Chondrocyte (in vitro differentiated cells): ENCODE measurements at regions not wholly inside any gene's neighbourhood (a gene's known extent, or its start where the extent isn't known, plus 50 kb on each side); places are given as distances from the start of the nearest gene placed in this dataset.

Source experiments
- DNase-seq: peaks from one replicate; pipeline ENCODE4 v3.0.0; 2021; ENCODE audit warnings: mixed read lengths, low spot score
- H3K27ac Mint-ChIP-seq: one replicate; pipeline ENCODE4 v1.8.0; 2021; ENCODE audit warnings: mild to moderate bottlenecking, moderate library complexity, mixed read lengths; ENCODE audit not compliant: unreplicated experiment
- H3K27me3 Mint-ChIP-seq: 2 replicates; pipeline ENCODE4 v1.8.0; 2021; ENCODE audit warnings: low read depth, mixed read lengths
- H3K36me3 Mint-ChIP-seq: 2 replicates; pipeline ENCODE4 v1.8.0; 2021; ENCODE audit warnings: low read depth, mixed read lengths
- H3K4me1 Mint-ChIP-seq: 2 replicates; pipeline ENCODE4 v1.8.0; 2021; ENCODE audit warnings: low read depth, mild to moderate bottlenecking, mixed read lengths
- H3K4me3 Mint-ChIP-seq: one replicate; pipeline ENCODE4 v1.8.0; 2021; ENCODE audit warnings: mild to moderate bottlenecking, moderate library complexity, mixed read lengths; ENCODE audit not compliant: unreplicated experiment
- H3K9me3 Mint-ChIP-seq: 2 replicates; pipeline ENCODE4 v1.8.0; 2021; ENCODE audit warnings: low read depth, mixed read lengths
- CTCF ChIP-seq: fragments of 200-600 bp; sonication (generic); IDR thresholded peaks from 2 replicates; pipeline ENCODE4 v1.5.0; 2021; ENCODE audit warnings: antibody characterized with exemption, mild to moderate bottlenecking, moderate library complexity

- no peak for DNase-seq
- H3K4me3 Mint-ChIP-seq, result no peak overlapping the region
- TF ChIP-seq CTCF, result no peak
- H3K27ac Mint-ChIP-seq, result no peak overlapping the region
- H3K27me3 Mint-ChIP-seq, result peaks cover 5% of the 10 kb centered on the region
- H3K9me3 Mint-ChIP-seq, result no peaks in the 10 kb centered on the region
- peaks cover 8% of the 10 kb centered on the region for H3K4me1 Mint-ChIP-seq
- no peaks in the 10 kb centered on the region for H3K36me3 Mint-ChIP-seq
Observed at GRCh38 chr15:88378188-88378637, 89.0 kb downstream of the MRPL46 start.

- no peak for TF ChIP-seq CTCF
- Mint-ChIP-seq H3K4me3 (no peak overlapping the region), H3K9me3 (no peaks in the 10 kb centered on the region), H3K36me3 (no peaks in the 10 kb centered on the region), H3K4me1 (peaks cover 8% of the 10 kb centered on the region), H3K27ac (no peak overlapping the region), H3K27me3 (peaks cover 7% of the 10 kb centered on the region)
- no peak for DNase-seq
Observed at GRCh38 chr15:88377509-88377908, 89.7 kb downstream of the MRPL46 start.

- Mint-ChIP-seq H3K4me1 (peaks cover 8% of the 10 kb centered on the region), H3K4me3 (no peak overlapping the region), H3K27ac (no peak overlapping the region), H3K9me3 (no peaks in the 10 kb centered on the region), H3K27me3 (peaks cover 4% of the 10 kb centered on the region), H3K36me3 (no peaks in the 10 kb centered on the region)
- TF ChIP-seq CTCF, result no peak
- no peak for DNase-seq
Observed at GRCh38 chr15:88376574-88377174, 90.5 kb downstream of the MRPL46 start.

- H3K36me3 Mint-ChIP-seq, result no peaks in the 10 kb centered on the region
- no peak for DNase-seq
- no peak overlapping the region for H3K4me3 Mint-ChIP-seq
- no peak for TF ChIP-seq CTCF
- H3K4me1 Mint-ChIP-seq, result peaks cover 8% of the 10 kb centered on the region
- H3K27me3 Mint-ChIP-seq, result peaks cover 4% of the 10 kb centered on the region
- peak overlapping the region; percentile 76 for H3K27ac Mint-ChIP-seq
- no peaks in the 10 kb centered on the region for H3K9me3 Mint-ChIP-seq
Observed at GRCh38 chr15:88375234-88375927, 91.8 kb downstream of the MRPL46 start.

- TF ChIP-seq CTCF, result no peak
- Mint-ChIP-seq H3K27ac (no peak overlapping the region), H3K9me3 (peaks cover 3% of the 10 kb centered on the region), H3K36me3 (no peaks in the 10 kb centered on the region), H3K27me3 (peaks cover 7% of the 10 kb centered on the region), H3K4me1 (no peaks in the 10 kb centered on the region), H3K4me3 (no peak overlapping the region)
- DNase-seq, result no peak
Observed at GRCh38 chr15:88365124-88365523, 102.1 kb downstream of the MRPL46 start.
